ENCODE measurements at regions not wholly inside any gene's neighbourhood (a gene's known extent, or its start where the extent isn't known, plus 50 kb on each side); places are given as distances from the start of the nearest gene placed in this dataset.

DNA sequence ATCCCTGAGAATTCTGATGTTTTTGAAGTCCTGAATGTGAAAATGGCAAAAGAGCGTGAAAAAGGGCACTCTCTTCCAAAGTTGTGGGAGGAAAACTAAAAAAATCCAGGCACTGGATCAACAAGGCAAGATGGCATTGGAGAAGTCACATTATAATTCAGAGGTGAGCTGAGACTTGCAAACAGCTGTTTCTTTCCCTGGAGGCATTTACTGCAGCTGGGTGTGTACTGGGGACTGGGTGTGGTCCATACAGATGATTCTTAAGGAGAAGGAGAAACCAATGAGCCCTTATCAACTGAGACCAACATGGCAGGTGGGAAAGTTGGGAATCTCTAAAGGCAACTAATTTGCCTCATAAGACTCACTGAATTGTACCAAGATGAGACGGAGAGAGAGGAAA is 313.9 kb downstream of the TRIB2 start:
- DNase-seq (ENCODE audit: low spot score): no peak
- Histone ChIP-seq H3K36me3 (replicated peaks in 1 of 2; ENCODE audit: control insufficient read depth in 2 of 2, insufficient read depth in 2 of 2, low read length in 2 of 2) (no peaks in the 10 kb centered on the region), H3K79me1 (ENCODE audit: low read depth, low read length) (no peaks in the 10 kb centered on the region), H3K4ac (ENCODE audit: low read length) (no peak overlapping the region), H2AFZ (ENCODE audit: low read length) (no peak overlapping the region), H3K14ac (ENCODE audit: low read length) (no peak overlapping the region), H4K91ac (ENCODE audit: low read depth, low read length, poor library complexity) (no peak overlapping the region), H3K9me3 (replicated peaks in 1 of 2; ENCODE audit: control insufficient read depth in 2 of 2, insufficient read depth in 1 of 2, low read depth in 1 of 2, low read length in 2 of 2) (no peaks in the 10 kb centered on the region), H2BK15ac (ENCODE audit: low read length) (no peak overlapping the region), H3K4me3 (ENCODE audit: low read length in 2 of 2) (no peak overlapping the region), H3K4me2 (ENCODE audit: insufficient read depth, low read length, poor library complexity, severe bottlenecking) (no peak overlapping the region), H3K27ac (replicated peaks; ENCODE audit: low read length) (no peak overlapping the region), H2BK120ac (ENCODE audit: low read depth, low read length) (no peak overlapping the region), H3K9ac (ENCODE audit: low read depth, low read length, poor library complexity) (no peak overlapping the region), H2BK5ac (ENCODE audit: low read length) (no peak overlapping the region), H2AK5ac (ENCODE audit: low read depth, low read length) (no peak overlapping the region), H3K4me1 (ENCODE audit: control insufficient read depth in 2 of 2, insufficient read depth in 1 of 2, low read depth in 1 of 2, low read length in 2 of 2) (no peaks in the 10 kb centered on the region), H4K8ac (ENCODE audit: low read depth, low read length) (no peak overlapping the region), H3K23ac (ENCODE audit: low read depth, low read length, poor library complexity) (no peak overlapping the region), H3K27me3 (ENCODE audit: control insufficient read depth in 3 of 3, insufficient read depth in 3 of 3, low read depth in 1 of 3, low read length in 3 of 3) (no peaks in the 10 kb centered on the region), H2BK12ac (ENCODE audit: low read length) (no peak overlapping the region), H3K18ac (ENCODE audit: low read length) (no peak overlapping the region)
- no CpG with 5 or more reads among the region's 2 CpGs for WGBS, 2 donors (ENCODE audit: extremely low coverage in 2 of 2, insufficient read length in 2 of 2, insufficient replicate concordance in 1 of 2)

DNA sequence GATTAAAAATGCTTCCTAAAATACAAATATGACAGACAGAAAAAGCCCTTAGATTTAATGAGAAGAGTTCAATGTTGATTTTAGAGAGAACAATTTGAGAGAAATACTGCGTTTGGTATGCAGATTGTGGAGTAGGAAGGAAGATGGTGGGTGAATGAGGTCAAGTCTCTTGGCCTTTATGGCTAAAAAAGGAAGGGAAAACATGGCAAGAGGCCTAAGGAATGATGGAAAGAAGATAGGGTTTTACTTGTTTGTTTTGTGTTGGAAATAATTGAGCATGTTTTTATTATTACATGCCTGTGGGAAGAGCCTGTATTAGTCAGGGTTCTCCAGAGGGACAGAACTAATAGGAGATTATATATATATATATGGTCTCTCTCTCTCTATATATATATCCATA is 318.1 kb downstream of the TRIB2 start:
- Histone ChIP-seq H3K27me3 (ENCODE audit: control insufficient read depth in 3 of 3, insufficient read depth in 3 of 3, low read depth in 1 of 3, low read length in 3 of 3) (no peaks in the 10 kb centered on the region), H3K4me3 (ENCODE audit: low read length in 2 of 2) (no peak overlapping the region), H2BK5ac (ENCODE audit: low read length) (no peak overlapping the region), H3K4me2 (ENCODE audit: insufficient read depth, low read length, poor library complexity, severe bottlenecking) (no peak overlapping the region), H3K36me3 (replicated peaks in 1 of 2; ENCODE audit: control insufficient read depth in 2 of 2, insufficient read depth in 2 of 2, low read length in 2 of 2) (no peaks in the 10 kb centered on the region), H4K91ac (ENCODE audit: low read depth, low read length, poor library complexity) (no peak overlapping the region), H3K14ac (ENCODE audit: low read length) (no peak overlapping the region), H2AFZ (ENCODE audit: low read length) (no peak overlapping the region), H3K9me3 (replicated peaks in 1 of 2; ENCODE audit: control insufficient read depth in 2 of 2, insufficient read depth in 1 of 2, low read depth in 1 of 2, low read length in 2 of 2) (no peaks in the 10 kb centered on the region), H4K8ac (ENCODE audit: low read depth, low read length) (no peak overlapping the region), H3K18ac (ENCODE audit: low read length) (no peak overlapping the region), H3K9ac (ENCODE audit: low read depth, low read length, poor library complexity) (no peak overlapping the region), H3K79me1 (ENCODE audit: low read depth, low read length) (no peaks in the 10 kb centered on the region), H3K4ac (ENCODE audit: low read length) (no peak overlapping the region), H3K27ac (replicated peaks; ENCODE audit: low read length) (no peak overlapping the region), H2BK15ac (ENCODE audit: low read length) (no peak overlapping the region), H3K23ac (ENCODE audit: low read depth, low read length, poor library complexity) (no peak overlapping the region), H2AK5ac (ENCODE audit: low read depth, low read length) (no peak overlapping the region), H3K4me1 (ENCODE audit: control insufficient read depth in 2 of 2, insufficient read depth in 1 of 2, low read depth in 1 of 2, low read length in 2 of 2) (no peaks in the 10 kb centered on the region), H2BK120ac (ENCODE audit: low read depth, low read length) (no peak overlapping the region), H2BK12ac (ENCODE audit: low read length) (no peak overlapping the region)
- 100% methylated on average over 1 of the region's 1 CpG; no CpG with 5 or more reads in 1 of the 2 donors for WGBS, 2 donors (ENCODE audit: extremely low coverage in 2 of 2, insufficient read length in 2 of 2, insufficient replicate concordance in 1 of 2)
- DNase-seq (ENCODE audit: low spot score): no peak

DNA sequence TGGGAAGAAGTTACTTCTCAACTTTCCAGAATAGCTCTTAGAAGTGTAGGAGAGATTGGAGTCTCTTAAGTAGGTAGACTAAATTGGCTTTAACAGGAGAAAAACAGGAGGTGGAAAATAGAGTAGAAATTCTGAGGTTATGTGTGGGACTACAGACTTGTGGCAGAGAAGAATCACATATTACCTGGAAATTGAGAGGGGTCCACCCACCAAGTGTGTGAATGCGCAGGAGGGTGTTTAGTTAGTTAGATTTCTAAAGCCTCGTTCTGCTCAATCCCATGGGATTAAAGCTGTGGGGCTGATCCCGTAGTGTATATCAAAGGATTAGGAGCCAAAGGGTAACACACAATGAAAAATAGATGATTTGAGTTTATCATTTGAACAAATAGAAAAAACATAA is 319.1 kb downstream of the TRIB2 start:
- no peaks in the 10 kb centered on the region for H3K27me3 ChIP-seq (ENCODE audit: control insufficient read depth in 3 of 3, insufficient read depth in 3 of 3, low read depth in 1 of 3, low read length in 3 of 3)
- no peak for DNase-seq (ENCODE audit: low spot score)
- no peak overlapping the region for H4K91ac ChIP-seq (ENCODE audit: low read depth, low read length, poor library complexity)
- H3K4ac ChIP-seq (ENCODE audit: low read length): no peak overlapping the region
- H2AFZ ChIP-seq (ENCODE audit: low read length): no peak overlapping the region
- H2BK5ac ChIP-seq (ENCODE audit: low read length): no peak overlapping the region
- no peak overlapping the region for H3K4me2 ChIP-seq (ENCODE audit: insufficient read depth, low read length, poor library complexity, severe bottlenecking)
- no peak overlapping the region for H3K9ac ChIP-seq (ENCODE audit: low read depth, low read length, poor library complexity)
- H3K18ac ChIP-seq (ENCODE audit: low read length): no peak overlapping the region
- H4K8ac ChIP-seq (ENCODE audit: low read depth, low read length): no peak overlapping the region
- no peaks in the 10 kb centered on the region for H3K4me1 ChIP-seq (ENCODE audit: control insufficient read depth in 2 of 2, insufficient read depth in 1 of 2, low read depth in 1 of 2, low read length in 2 of 2)
- no peaks in the 10 kb centered on the region for H3K79me1 ChIP-seq (ENCODE audit: low read depth, low read length)
- no peak overlapping the region for H3K27ac ChIP-seq (replicated peaks; ENCODE audit: low read length)
- H3K14ac ChIP-seq (ENCODE audit: low read length): no peak overlapping the region
- no CpG with 5 or more reads among the region's 3 CpGs for WGBS, 2 donors (ENCODE audit: extremely low coverage in 2 of 2, insufficient read length in 2 of 2, insufficient replicate concordance in 1 of 2)
- peaks cover 0 to 4% of the 10 kb centered on the region in 2 donors for H3K9me3 ChIP-seq (replicated peaks in 1 of 2; ENCODE audit: control insufficient read depth in 2 of 2, insufficient read depth in 1 of 2, low read depth in 1 of 2, low read length in 2 of 2)
- no peaks in the 10 kb centered on the region for H3K36me3 ChIP-seq (replicated peaks in 1 of 2; ENCODE audit: control insufficient read depth in 2 of 2, insufficient read depth in 2 of 2, low read length in 2 of 2)
- H2BK12ac ChIP-seq (ENCODE audit: low read length): no peak overlapping the region
- no peak overlapping the region for H3K23ac ChIP-seq (ENCODE audit: low read depth, low read length, poor library complexity)
- H2AK5ac ChIP-seq (ENCODE audit: low read depth, low read length): no peak overlapping the region
- H2BK15ac ChIP-seq (ENCODE audit: low read length): no peak overlapping the region
- H3K4me3 ChIP-seq (ENCODE audit: low read length in 2 of 2): no peak overlapping the region
- H2BK120ac ChIP-seq (ENCODE audit: low read depth, low read length): no peak overlapping the region

- H3K4me1 ChIP-seq (ENCODE audit: control insufficient read depth in 2 of 2, insufficient read depth in 1 of 2, low read depth in 1 of 2, low read length in 2 of 2): no peaks in the 10 kb centered on the region
- WGBS, 2 donors (ENCODE audit: extremely low coverage in 2 of 2, insufficient read length in 2 of 2, insufficient replicate concordance in 1 of 2): no CpG with 5 or more reads among the region's 13 CpGs
Observed at GRCh38 chr2:13040043-13040442, 323.3 kb downstream of the TRIB2 start.

More at GRCh38 chr2:13040043-13040442, 323.3 kb downstream of the TRIB2 start:
- no peak overlapping the region for H3K27ac ChIP-seq (replicated peaks; ENCODE audit: low read length)
- no peak overlapping the region for H3K4ac ChIP-seq (ENCODE audit: low read length)
- H2AK5ac ChIP-seq (ENCODE audit: low read depth, low read length): no peak overlapping the region
- H4K8ac ChIP-seq (ENCODE audit: low read depth, low read length): no peak overlapping the region
- no peaks in the 10 kb centered on the region for H3K27me3 ChIP-seq (ENCODE audit: control insufficient read depth in 3 of 3, insufficient read depth in 3 of 3, low read depth in 1 of 3, low read length in 3 of 3)
- H3K4me2 ChIP-seq (ENCODE audit: insufficient read depth, low read length, poor library complexity, severe bottlenecking): no peak overlapping the region
- H2AFZ ChIP-seq (ENCODE audit: low read length): no peak overlapping the region
- H2BK15ac ChIP-seq (ENCODE audit: low read length): no peak overlapping the region
- no peak overlapping the region for H3K23ac ChIP-seq (ENCODE audit: low read depth, low read length, poor library complexity)
- H3K14ac ChIP-seq (ENCODE audit: low read length): no peak overlapping the region
- H3K4me3 ChIP-seq (ENCODE audit: low read length in 2 of 2): no peak overlapping the region
- peaks cover 0 to 4% of the 10 kb centered on the region in 2 donors for H3K9me3 ChIP-seq (replicated peaks in 1 of 2; ENCODE audit: control insufficient read depth in 2 of 2, insufficient read depth in 1 of 2, low read depth in 1 of 2, low read length in 2 of 2)
- no peaks in the 10 kb centered on the region for H3K79me1 ChIP-seq (ENCODE audit: low read depth, low read length)
- no peak overlapping the region for H4K91ac ChIP-seq (ENCODE audit: low read depth, low read length, poor library complexity)
- H2BK12ac ChIP-seq (ENCODE audit: low read length): no peak overlapping the region
- H3K18ac ChIP-seq (ENCODE audit: low read length): no peak overlapping the region
- H3K36me3 ChIP-seq (replicated peaks in 1 of 2; ENCODE audit: control insufficient read depth in 2 of 2, insufficient read depth in 2 of 2, low read length in 2 of 2): no peaks in the 10 kb centered on the region
- H2BK5ac ChIP-seq (ENCODE audit: low read length): no peak overlapping the region
- no peak overlapping the region for H2BK120ac ChIP-seq (ENCODE audit: low read depth, low read length)
- no peak for DNase-seq (ENCODE audit: low spot score)
- no peak overlapping the region for H3K9ac ChIP-seq (ENCODE audit: low read depth, low read length, poor library complexity)

Measured in neuronal stem cell (in vitro differentiated cells).